Posterior vena cava (tissue), 2 donors: ENCODE measurements at regions not wholly inside any gene's neighbourhood (a gene's known extent, or its start where the extent isn't known, plus 50 kb on each side); places are given as distances from the start of the nearest gene placed in this dataset.
"Not testable (repeated sequence)": the region's sequence is repeated elsewhere in the genome, so short reads cannot be mapped to it uniquely, and the experiment has no call there.

Experiments
- DNase-seq: peaks from one replicate; pipeline ENCODE4 v3.0.0-alpha.2; 2020; ENCODE audit warnings: low spot score
- intact Hi-C, 2 donors: fragments of 100-400 bp; cut with DNase I; formaldehyde crosslinking; loops; one replicate each; pipeline versions ENCODE4 v1.14.1 to v1.14.2; 2022 to 2023
- donor health status: DM: yes; HTN: yes; CAD: no.
- donor health status: DM: yes; HTN: yes; CAD: no.

DNA sequence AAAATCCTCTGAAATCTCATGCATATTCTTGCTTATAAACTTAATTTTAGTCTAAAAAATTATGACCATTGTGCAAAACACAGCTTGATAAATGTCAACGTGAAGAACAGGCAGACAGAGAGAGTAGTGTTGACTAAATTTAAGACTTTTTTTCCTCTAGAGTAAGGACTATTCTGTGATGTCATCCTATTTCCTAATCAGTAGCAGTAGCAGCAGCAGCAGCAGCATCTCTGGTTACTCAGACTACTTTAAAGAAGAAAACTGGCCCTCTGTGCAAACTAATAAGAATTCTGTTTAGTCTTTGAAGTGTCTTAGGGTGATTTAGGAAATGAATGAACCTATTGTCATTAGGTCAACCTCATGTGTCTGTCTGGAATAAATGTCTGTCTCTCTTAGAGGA lies 403.0 kb downstream of the HINT1 start:
- intact Hi-C loops = no loop called here

DNA sequence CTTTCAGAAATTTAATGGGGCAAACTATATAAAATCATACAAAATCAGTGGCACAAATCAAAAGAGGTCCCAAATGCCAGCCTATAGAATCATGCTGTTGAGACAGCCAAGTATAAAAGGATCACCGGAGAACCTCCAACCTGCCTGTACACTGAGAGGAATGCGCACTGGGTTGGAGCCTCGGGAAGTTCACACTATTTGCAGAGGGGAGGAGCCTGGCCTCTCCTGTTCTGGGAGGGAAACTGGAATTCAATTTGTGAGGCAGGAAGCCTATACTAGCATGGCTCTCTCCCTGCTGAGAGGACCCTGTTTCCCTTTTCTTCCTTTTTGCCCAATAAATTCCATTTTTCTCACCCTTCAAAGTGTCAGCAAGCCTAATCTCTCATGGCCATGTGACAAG lies 406.0 kb downstream of the HINT1 start:
- no peak for DNase-seq

More for the DNA sequence above, 403.0 kb downstream of the HINT1 start:
- DNase-seq = no peak

DNA sequence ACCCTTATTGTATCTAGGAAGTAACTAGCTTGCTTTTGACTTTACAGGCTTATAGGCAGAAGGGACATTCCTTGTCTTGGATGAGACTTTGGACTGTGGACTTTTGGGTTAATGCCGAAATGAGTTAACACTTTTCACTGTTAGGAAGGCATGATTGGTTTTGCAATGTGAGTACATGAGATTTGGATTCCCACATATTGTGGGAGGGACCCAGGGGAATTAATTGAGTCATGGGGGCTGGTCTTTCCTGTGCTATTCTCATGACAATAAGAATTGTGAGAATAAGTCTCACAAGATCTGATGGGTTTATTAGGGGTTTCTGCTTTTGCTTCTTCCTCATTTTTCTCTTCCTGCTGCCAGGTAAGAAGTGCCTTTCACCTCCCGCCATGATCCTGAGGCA lies 417.5 kb downstream of the HINT1 start:
- no peak for DNase-seq
- intact Hi-C loops = no loop called here

More for the DNA sequence above, 406.0 kb downstream of the HINT1 start:
- intact Hi-C loops = no loop called here

DNA sequence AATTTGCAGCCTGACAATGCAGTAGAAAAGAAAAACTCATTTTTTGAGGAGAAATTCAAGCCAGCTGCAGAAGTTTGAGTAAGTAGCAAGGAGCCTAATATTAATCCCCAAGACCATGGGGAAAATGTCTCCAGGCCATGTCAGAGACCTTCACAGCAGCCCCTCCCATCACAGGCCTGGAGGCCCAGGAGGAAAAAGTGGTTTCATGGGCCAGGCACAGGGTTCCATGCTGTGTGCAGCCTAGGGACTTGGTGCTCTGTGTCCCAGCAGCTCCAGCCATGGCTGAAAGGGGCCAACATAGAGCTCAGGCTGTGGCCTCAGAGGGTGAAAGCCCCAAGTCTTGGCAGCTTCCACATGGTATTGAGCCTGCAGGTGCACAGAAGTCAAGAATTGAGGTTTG lies 418.4 kb downstream of the HINT1 start:
- DNase-seq, intact Hi-C loops: not testable (repeated sequence)

DNA sequence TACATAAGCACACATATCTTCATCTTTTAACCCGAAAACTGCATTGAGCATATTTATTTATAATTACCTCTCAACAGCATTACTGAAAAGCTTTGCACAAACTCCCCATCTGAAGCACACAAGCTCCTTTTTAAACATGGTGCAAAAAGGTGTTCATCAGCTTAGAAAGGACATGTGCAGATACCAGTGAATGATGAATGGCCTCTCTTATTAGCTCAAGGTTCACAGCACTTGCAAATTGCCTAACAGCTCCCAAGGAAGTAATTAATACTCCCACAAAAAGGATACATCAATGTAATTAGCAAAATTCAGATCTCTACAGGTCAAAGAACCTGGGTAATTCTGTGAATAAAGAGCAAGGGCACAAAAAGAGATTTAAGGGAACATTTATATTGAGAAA lies 422.0 kb downstream of the HINT1 start:
- DNase-seq = no peak
- intact Hi-C loops = no loop called here

DNA sequence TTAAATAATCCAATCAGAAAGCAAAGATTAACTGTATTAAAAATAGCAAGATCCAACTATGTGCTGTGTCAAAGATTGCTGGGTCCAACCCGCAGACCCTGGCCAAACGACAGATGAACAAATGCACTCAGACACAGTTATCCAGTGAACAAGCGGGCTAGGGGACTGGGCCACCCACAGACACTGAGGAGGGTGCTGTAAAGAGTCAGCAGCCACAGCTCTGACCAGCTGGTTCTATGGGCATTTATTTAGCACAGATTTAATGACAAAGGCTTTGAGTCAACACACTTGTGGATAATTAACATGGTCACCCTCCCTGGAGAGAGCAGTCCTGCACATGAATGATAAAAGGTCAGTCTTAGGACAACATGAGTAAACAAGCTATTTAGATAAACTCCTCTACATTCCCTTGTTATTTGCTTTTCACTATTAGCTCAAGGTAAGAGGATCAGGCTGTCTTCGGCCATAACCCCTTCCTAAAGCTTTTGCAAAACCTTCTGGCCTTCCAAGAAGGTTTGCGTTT lies 424.9 kb downstream of the HINT1 start:
- intact Hi-C loops = no loop called here
- no peak for DNase-seq

DNA sequence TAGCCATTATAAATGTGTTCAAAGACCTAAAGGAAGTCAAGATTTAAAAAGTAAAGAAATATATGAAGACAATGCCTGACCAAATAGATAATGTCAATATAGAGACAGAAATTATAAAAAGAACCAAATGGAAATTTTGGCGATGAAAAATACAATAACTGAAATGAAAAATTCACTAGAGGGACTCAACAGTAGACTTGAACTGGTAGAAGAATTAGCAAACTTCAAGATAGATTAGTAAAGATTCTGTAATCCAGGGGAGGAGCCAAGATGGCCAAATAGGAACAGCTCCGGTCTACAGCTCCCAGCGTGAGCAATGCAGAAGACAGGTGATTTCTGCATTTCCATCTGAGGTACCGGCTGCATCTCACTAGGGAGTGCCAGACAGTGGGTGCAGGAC lies 433.2 kb downstream of the HINT1 start:
- intact Hi-C loops = no loop called here
- no peak for DNase-seq

DNA sequence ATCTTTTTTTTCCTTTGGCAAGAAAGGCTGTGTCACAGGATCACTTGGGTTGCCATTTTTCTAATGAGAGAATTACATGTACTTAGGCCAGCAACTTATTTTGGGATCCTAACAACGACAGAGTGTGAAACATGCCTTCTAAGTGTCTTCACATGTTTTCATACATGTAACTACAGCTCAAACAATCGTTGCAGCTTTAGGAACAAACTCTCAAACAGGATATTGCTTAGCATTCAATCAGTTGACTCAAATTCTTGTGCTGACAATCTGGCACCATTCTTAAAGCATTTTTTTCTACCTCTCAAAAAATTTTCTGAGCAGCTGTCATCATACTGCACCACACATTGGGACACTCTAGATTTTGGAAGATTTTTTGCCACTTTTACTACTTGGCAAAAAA lies 435.5 kb downstream of the HINT1 start:
- intact Hi-C loops = no loop called here
- DNase-seq = no peak

DNA sequence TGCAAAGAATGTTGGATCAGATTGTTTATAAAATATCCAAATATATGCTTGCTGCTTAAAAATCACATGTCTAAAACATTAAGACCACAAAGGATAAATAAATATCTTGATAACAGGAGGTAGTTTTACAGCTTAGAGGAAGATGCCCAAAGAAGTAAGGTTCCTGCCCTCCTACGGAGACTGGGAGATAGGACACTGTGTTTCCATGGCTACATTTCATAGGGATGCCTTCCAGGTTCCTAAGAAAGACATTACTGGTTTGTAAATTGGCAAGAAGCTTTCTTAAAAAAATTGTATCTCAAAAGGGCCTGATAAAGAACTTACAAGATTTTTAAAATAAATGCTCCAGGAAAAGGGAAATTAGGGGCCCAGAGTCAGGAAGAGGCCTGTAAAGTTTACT lies 437.2 kb downstream of the HINT1 start:
- intact Hi-C loops = no loop called here

DNA sequence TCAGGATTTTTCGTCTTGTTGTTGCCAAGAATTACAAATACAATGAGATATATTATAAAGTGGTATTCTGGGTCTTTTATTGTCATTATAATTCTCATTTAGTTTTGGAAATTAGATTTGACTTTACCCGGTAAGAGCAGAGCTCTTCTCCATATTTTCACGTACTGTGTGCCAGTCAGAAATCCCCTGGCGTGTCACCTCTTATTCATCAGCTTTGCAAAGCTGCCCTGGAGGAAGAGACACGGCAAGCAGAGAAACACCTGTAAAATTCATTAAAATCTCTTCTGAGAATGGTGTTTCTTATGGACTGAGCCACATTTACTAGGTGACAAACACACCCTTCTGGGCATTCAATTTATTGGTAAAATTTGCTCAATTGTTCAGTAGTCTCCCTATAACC lies 440.4 kb downstream of the HINT1 start:
- intact Hi-C loops = no loop called here
- no peak for DNase-seq

More for the DNA sequence above, 437.2 kb downstream of the HINT1 start:
- DNase-seq = no peak

DNA sequence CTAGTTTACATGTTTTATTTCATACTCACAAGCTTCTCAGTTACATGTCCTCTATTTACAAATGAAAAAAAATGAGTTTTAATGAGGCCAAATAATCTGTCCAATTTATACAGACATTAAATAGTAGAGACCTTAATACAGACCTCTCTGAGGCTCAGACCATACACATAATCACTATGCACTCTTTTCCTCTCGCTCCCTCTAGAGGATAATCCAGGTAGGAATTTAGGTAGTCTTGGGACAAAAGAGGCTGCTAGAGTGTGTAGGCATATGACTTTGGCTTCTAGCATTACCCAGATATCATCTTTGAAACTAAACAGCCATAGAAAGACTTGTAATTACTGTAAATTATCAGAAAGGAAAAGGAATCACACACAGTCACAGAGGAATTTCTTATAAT lies 444.7 kb downstream of the HINT1 start:
- intact Hi-C loops = no loop called here
- DNase-seq = no peak

DNA sequence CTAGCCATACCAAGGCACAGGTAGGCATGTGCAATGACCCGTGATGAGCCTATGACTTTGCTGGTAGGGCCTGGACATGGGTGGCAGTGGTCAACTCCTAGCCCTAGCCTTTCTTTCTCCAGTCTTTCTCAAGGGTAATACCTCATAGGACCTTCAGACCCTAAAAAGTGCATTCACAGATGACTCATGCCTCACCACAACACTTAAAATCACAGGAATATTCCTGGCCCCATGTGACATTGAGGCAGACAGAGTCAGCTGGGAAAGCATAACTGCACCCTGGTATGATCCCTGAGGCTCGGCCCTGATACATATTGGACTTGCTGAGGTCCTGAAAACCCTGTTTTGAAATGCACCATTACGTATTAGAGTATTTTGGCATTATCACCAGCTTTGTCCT lies 449.5 kb downstream of the HINT1 start:
- intact Hi-C loops = no loop called here

DNA sequence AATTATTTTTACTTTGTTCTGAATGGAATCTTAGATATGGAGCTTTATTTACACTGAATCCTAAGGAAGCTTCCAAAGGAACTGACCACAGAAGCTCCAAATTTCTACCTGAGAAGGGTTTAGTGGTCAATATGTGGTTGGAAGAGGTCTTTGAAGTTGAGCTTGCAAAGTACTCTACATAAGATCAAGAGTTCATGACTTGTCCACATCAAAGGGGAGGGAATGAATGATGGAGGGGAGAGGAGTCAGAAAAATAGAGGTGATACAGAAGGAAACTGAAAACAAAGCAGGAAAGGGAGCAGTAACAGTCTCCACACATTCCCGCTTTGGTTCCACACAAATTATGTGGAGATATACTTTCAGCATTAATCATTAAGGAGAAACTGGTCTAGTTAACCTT lies 450.9 kb downstream of the HINT1 start:
- DNase-seq = no peak
- intact Hi-C loops = no loop called here

More for the DNA sequence above, 449.5 kb downstream of the HINT1 start:
- no peak for DNase-seq

DNA sequence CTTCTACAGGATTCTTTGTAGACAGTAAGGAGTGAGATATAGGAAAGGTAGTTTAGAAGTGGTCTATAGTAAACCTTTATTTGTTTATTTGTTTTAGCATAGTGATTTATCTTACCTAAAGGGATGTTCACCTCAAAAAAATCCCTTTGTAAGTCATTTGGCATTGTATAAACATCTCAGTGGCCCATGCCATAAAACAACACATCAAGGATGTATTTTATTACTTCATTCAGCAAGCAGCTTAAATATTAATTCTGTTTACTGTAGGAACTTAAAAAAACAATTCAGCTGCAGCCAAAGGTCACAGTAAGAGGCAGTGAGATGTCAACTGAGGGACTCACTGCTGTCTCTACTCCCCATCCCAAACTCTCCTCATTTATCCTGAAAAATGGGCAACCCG lies 452.7 kb downstream of the HINT1 start:
- intact Hi-C loops = no loop called here
- no peak for DNase-seq

DNA sequence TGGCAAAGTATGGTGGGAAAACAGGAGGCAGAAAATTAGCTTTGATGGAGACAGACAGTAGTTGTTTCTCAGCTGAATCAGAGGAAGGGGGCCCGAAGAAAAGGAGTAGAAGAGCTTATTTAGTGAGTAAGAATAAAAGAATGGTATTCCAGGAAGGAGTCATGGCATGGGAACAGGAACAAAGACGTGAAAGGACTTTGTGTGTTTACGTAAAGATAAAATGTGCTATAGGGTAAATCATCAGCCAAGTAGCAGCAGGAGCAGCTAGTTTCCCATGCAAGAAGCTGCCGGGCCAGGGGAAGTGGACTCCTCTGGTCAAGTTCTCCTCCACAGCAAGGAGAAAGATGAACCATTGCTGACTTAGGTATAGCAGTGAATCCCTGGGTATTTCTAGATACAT lies 454.5 kb downstream of the HINT1 start:
- intact Hi-C loops = no loop called here
- DNase-seq = no peak

DNA sequence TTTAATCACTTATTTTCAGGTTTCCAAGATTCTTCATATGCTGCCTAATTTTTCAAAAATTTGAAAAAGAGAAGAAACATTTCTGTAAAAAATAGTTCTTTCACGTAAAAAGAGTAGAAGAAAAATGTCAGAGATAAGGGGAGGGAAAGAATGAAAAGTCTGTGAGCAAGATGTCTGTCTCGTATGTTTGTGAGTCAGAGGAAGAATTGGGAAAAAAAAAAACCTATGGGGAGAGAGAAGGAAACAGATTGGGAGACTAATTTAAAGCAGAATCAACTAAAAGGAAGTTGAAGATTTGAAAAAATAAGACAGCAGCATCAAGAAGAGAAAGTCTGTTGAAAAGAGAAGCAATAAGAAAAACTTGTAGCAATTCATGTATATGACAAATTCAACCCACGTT lies 456.3 kb downstream of the HINT1 start:
- no peak for DNase-seq
- intact Hi-C loops = no loop called here

DNA sequence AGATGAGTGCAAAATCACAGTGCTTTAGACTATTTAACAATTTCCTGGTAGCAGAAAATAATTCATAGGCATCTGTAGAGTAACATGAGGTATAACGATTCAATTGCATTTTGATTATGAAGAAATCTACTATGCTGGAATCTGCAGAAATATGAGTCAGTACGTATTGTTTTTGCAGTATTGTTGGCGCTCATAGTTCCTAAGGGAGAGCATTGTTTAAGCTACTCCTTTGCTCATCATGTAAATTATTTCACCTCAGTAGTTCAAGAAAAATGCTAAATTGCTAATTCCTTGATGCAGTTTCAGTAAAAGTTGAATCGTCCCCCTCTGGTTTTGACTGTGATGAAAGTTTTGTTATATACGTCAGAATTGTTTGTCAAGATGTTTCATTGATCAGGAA lies 458.4 kb downstream of the HINT1 start:
- no peak for DNase-seq
- intact Hi-C loops = no loop called here

DNA sequence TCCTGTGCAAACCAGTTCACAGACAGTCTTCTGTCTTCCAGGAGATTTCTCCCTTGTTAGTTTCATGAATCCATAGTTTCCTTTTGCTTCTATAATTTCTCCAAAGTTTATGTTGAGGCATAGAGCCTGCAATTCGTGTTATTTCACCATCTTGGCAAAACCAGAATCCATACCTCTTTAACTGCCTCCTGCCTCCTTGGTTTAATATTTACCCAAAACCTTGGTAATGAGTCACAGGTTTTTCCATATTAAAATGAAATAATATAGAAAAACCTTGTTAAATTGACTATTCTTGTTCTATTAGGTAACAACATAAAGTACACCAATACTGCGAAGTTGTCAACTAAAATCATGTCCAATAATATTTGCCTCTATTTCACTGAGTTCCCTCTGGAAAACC lies 459.7 kb downstream of the HINT1 start:
- intact Hi-C loops = no loop called here
- DNase-seq = no peak

DNA sequence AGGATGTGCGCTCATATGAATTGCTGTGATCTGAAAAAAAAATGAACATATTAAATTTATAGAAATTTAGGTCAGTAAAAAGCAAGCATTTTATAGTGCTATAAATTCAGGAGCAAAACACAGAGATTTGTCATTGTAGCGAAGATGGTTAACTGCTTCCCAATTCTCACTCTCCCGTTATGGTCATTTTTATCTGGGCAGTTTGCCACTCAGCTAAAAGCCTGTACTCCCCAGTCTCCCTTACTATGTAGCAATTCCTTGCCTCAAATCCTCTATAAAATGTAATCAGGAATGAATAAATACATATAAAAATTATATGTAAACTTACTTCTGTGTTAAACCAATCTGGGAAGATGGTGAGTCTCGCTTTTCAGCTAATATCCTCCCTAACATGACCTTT lies 471.5 kb downstream of the HINT1 start:
- intact Hi-C loops = no loop called here
- no peak for DNase-seq

DNA sequence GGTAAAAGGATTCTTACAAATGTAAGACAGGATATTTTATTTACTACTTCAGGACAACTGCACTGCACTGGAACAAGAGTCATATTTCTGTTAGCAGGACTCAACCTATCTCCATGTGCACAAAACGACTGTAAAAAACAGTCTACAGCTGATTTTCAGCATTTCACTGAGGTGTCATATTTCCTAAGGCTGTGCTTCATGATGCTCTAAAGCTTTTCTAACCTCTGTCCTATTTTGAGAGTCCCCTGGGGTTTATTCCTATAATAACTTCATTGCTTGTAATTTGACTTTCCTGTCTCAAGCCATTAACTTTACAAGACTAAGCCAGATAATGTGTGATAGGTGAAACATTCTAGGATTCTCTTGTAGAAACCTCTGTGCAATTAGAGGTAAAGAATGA lies 472.3 kb downstream of the HINT1 start:
- intact Hi-C loops = no loop called here
- DNase-seq = no peak

DNA sequence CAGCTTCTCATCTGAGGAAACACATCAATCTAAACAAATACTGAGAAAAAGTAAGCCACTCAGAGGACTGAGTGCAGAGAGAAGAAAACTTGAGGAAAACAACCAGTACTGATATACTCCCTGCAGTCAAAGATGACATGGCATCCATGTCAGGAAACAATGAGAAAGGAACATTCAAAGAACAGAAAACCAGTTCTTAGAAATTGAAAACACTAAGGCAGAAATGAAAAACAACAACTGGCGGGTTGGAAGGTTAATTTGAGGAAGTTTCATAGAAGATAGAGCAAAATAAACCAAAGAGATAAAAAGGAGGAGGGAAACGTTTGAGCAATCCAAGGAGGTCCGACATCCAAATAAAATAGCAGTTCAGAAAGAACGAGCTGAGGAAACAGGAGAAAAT lies 475.2 kb downstream of the HINT1 start:
- DNase-seq = no peak
- intact Hi-C loops = no loop called here

DNA sequence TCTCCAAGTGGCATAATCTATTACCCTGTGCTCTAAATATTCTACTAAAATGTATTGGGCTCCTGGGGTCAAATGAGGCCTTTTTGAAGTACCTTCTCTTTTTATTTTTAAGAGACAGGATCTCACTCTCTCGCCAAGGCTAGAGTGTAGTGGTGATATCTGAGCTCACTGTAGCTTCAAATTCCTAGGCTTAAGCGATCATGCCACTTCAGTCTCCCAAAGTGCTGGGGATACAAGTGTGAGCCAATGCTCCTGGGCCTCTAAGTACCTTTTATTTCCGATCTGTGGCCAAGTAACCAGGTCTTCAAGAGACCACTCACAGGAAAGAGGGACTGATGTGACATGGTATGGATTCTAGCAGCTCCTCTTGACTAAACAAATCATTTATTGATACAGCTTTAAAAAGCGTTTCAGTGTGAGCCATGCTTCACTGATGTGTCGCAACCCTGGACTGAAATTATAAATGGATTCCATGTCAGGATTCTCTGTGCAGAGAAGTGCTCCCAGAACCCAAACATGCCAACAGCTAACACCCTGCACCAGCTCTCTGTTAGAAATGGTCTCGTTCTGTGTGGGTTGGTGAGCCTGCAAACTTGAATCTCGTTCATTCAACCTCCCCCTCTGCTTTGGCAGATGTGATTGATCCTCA lies 477.8 kb downstream of the HINT1 start:
- no peak for DNase-seq
- intact Hi-C loops = no loop called here
